Peyer's patch (tissue), 4 donors: ENCODE measurements at regions not wholly inside any gene's neighbourhood (a gene's known extent, or its start where the extent isn't known, plus 50 kb on each side); places are given as distances from the start of the nearest gene placed in this dataset.

ENCODE experiments used
- DNase-seq, 3 donors: peaks; one replicate each; pipeline ENCODE4 v3.0.0-alpha.2; 2017 to 2019
- H3K27ac ChIP-seq, 4 donors: fragments of 200-600 bp; sonication (generic); one replicate each; pipeline ENCODE4 v1.5.1; 2016 to 2019
- H3K27me3 ChIP-seq, 2 donors: fragments of 200-600 bp; sonication (generic); one replicate each; pipeline ENCODE4 v1.5.1; 2019
- H3K36me3 ChIP-seq, 3 donors: fragments of 200-600 bp; sonication (generic); one replicate each; pipeline ENCODE4 v1.5.1; 2016 to 2019
- H3K4me1 ChIP-seq, 4 donors: fragments of 200-600 bp; sonication (generic); one replicate each; pipeline ENCODE4 v1.5.1; 2016 to 2019
- H3K4me3 ChIP-seq, 4 donors: fragments of 200-600 bp; sonication (generic); 1 replicate in 3 of 4; 2 replicates in 1 of 4; pipeline ENCODE4 v1.5.1; 2016 to 2019; ENCODE audit warnings: mild to moderate bottlenecking in 1 of 4
- H3K9me3 ChIP-seq, 4 donors: fragments of 200-600 bp; sonication (generic); one replicate each; pipeline ENCODE4 v1.5.1; 2016 to 2019; ENCODE audit warnings: mild to moderate bottlenecking in 1 of 4
- CTCF ChIP-seq, 6 experiments: fragments of 450-650 bp in 4 of 6; fragments of 200-600 bp in 2 of 6; sonication (generic) in 1 of 6; IDR thresholded peaks; one replicate each; pipeline ENCODE4 v1.5.1; 2017 to 2019; ENCODE audit warnings: antibody characterized with exemption in 6 of 6, mild to moderate bottlenecking in 3 of 6, moderate library complexity in 1 of 6
- POLR2A ChIP-seq, 2 donors: fragments of 450-650 bp; IDR thresholded peaks; one replicate each; pipeline ENCODE4 v1.5.1; 2017; ENCODE audit warnings: antibody characterized with exemption in 2 of 2, mild to moderate bottlenecking in 2 of 2, moderate library complexity in 2 of 2

GRCh38 chr10:6920072-6921019, 340.3 kb upstream of the PRKCQ start:
- Histone ChIP-seq H3K4me1 (no peaks in the 10 kb centered on the region), H3K9me3 (no peaks in the 10 kb centered on the region), H3K27ac (no peak overlapping the region), H3K36me3 (no peaks in the 10 kb centered on the region), H3K4me3 (no peak overlapping the region), H3K27me3 (no peaks in the 10 kb centered on the region)
- DNase-seq: peak; percentile 53 to 92 (median 82)
- TF ChIP-seq POLR2A (IDR thresholded peaks at IDR 0.05): no peak
- TF ChIP-seq CTCF (IDR thresholded peaks at IDR 0.05): peak in 5 of 6 experiments; percentile 42 to 68 (median 57)

- H3K36me3 ChIP-seq: no peaks in the 10 kb centered on the region
- no peaks in the 10 kb centered on the region for H3K9me3 ChIP-seq
- TF ChIP-seq POLR2A (IDR thresholded peaks at IDR 0.05) (no peak), CTCF (IDR thresholded peaks at IDR 0.05) (no peak)
- no peaks in the 10 kb centered on the region for H3K4me1 ChIP-seq
- H3K27ac ChIP-seq: no peak overlapping the region
- no peaks in the 10 kb centered on the region for H3K27me3 ChIP-seq
- no peak for DNase-seq
- no peak overlapping the region for H3K4me3 ChIP-seq
Measured at GRCh38 chr10:6919077-6919476, 339.0 kb upstream of the PRKCQ start.

- H3K27me3 ChIP-seq: no peaks in the 10 kb centered on the region
- no peaks in the 10 kb centered on the region for H3K9me3 ChIP-seq
- no peak for TF ChIP-seq POLR2A (IDR thresholded peaks at IDR 0.05)
- TF ChIP-seq CTCF (IDR thresholded peaks at IDR 0.05): peak in 4 of 6 experiments; percentile 25 to 44 (median 36)
- no peaks in the 10 kb centered on the region for H3K36me3 ChIP-seq
- no peak overlapping the region for H3K4me3 ChIP-seq
- no peak overlapping the region for H3K27ac ChIP-seq
- DNase-seq: peak in 2 of 3 donors; percentile 68 to 78
- no peaks in the 10 kb centered on the region for H3K4me1 ChIP-seq
Measured at GRCh38 chr10:6918305-6918704, 338.2 kb upstream of the PRKCQ start.

- H3K27ac ChIP-seq: no peak overlapping the region
- H3K27me3 ChIP-seq: no peaks in the 10 kb centered on the region
- H3K4me1 ChIP-seq: no peaks in the 10 kb centered on the region
- no peak overlapping the region for H3K4me3 ChIP-seq
- TF ChIP-seq CTCF (IDR thresholded peaks at IDR 0.05) (no peak), POLR2A (IDR thresholded peaks at IDR 0.05) (no peak)
- no peak for DNase-seq
- no peaks in the 10 kb centered on the region for H3K9me3 ChIP-seq
- H3K36me3 ChIP-seq: no peaks in the 10 kb centered on the region
Measured at GRCh38 chr10:6917125-6917524, 337.0 kb upstream of the PRKCQ start.

- H3K4me3 ChIP-seq: no peak overlapping the region
- H3K27me3 ChIP-seq: no peaks in the 10 kb centered on the region
- no peak for TF ChIP-seq CTCF (IDR thresholded peaks at IDR 0.05)
- no peak for TF ChIP-seq POLR2A (IDR thresholded peaks at IDR 0.05)
- no peaks in the 10 kb centered on the region for H3K4me1 ChIP-seq
- H3K9me3 ChIP-seq: no peaks in the 10 kb centered on the region
- no peak overlapping the region for H3K27ac ChIP-seq
- peak in 1 of 3 donors; percentile 30 for DNase-seq
- H3K36me3 ChIP-seq: no peaks in the 10 kb centered on the region
Measured at GRCh38 chr10:6916601-6917000, 336.5 kb upstream of the PRKCQ start.
